Spinal cord (tissue), 9 donors: ENCODE measurements at regions not wholly inside any gene's neighbourhood (a gene's known extent, or its start where the extent isn't known, plus 50 kb on each side); places are given as distances from the start of the nearest gene placed in this dataset.

Experiments
- DNase-seq, 6 donors: peaks; one replicate each; pipeline versions ENCODE4 v3.0.0 to v3.0.0-alpha.2; 2013 to 2015; ENCODE audit warnings: low spot score in 6 of 6, low read depth in 4 of 6
- H3K27ac ChIP-seq: one replicate; pipeline ENCODE4 v1.5.1; 2013; ENCODE audit warnings: low read depth, low read length, control low read depth
- H3K27me3 ChIP-seq: one replicate; pipeline ENCODE4 v1.6.1; 2013; ENCODE audit warnings: low read length; ENCODE audit not compliant: control insufficient read depth, insufficient read depth
- H3K36me3 ChIP-seq: one replicate; pipeline ENCODE4 v1.6.1; 2013; ENCODE audit warnings: low read length; ENCODE audit not compliant: control insufficient read depth, insufficient read depth
- H3K4me1 ChIP-seq: one replicate; pipeline ENCODE4 v1.6.1; 2013; ENCODE audit warnings: low read length; ENCODE audit not compliant: control insufficient read depth, insufficient read depth
- H3K4me3 ChIP-seq: one replicate; pipeline ENCODE4 v1.5.1; 2013; ENCODE audit warnings: low read depth, low read length, control low read depth
- H3K9me3 ChIP-seq: one replicate; pipeline ENCODE4 v1.6.1; 2013; ENCODE audit warnings: low read length; ENCODE audit not compliant: control insufficient read depth, insufficient read depth
- WGBS: methylation state at CpG from one replicate; pipeline ENCODE4 v1.1.5; 2013; ENCODE audit warnings: missing lambda C conversion rate; ENCODE audit not compliant: insufficient coverage; 5-methylcytosine and 5-hydroxymethylcytosine counted together
- donor health status: healthy.

DNA sequence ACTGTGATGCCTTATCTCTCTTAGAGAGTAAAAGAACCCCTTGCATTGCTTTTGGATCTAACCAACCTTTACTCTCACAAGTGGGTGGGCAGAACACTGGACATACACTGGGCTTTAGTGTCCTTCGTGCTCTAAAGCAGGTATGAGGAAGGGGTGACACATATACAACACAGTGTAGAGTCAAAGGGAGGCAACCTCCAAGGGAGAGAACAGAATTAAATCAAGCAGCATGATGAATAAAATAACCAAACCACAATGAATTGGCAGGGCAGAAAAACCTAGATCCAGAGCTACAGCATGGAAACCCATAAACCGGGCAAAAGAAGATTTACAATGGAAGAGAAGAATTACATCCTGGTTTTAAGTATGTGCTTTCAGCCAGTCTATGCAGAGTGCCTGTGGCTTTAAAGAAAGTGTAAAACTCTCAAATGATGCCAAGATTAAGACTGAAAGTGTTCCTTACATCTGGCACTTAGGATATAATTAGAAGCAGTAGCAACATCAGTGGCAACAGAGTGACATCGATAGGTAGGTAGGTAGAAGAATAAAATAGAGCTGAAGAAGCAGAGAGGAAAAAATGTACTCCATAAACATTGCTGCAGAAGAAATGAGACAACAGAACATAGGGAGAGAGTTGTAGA is 191.7 kb upstream of the ZC3H15 start:
- Histone ChIP-seq H3K27ac (no peak overlapping the region), H3K4me1 (no peaks in the 10 kb centered on the region), H3K36me3 (no peaks in the 10 kb centered on the region), H3K9me3 (no peaks in the 10 kb centered on the region), H3K4me3 (no peak overlapping the region), H3K27me3 (no peaks in the 10 kb centered on the region)
- no peak for DNase-seq
- no CpG with 5 or more reads among the region's 3 CpGs for WGBS

- WGBS = no CpG with 5 or more reads among the region's 1 CpG
These were observed 186.4 kb upstream of the ZC3H15 start for GRCh38 chr2:186299610-186300009.

GRCh38 chr2:186302263-186302662 is 183.8 kb upstream of the ZC3H15 start:
- DNase-seq = peak in 3 of 6 donors; percentile 14 to 83 (median 68)

More at GRCh38 chr2:186299610-186300009, 186.4 kb upstream of the ZC3H15 start:
- Histone ChIP-seq H3K27ac (no peak overlapping the region), H3K4me3 (no peak overlapping the region), H3K4me1 (peaks cover 4% of the 10 kb centered on the region), H3K27me3 (no peaks in the 10 kb centered on the region), H3K36me3 (no peaks in the 10 kb centered on the region), H3K9me3 (no peaks in the 10 kb centered on the region)
- DNase-seq = no peak

GRCh38 chr2:186303091-186303490 is 183.0 kb upstream of the ZC3H15 start:
- no peaks in the 10 kb centered on the region for H3K9me3 ChIP-seq
- H3K27ac ChIP-seq = no peak overlapping the region
- H3K27me3 ChIP-seq = no peaks in the 10 kb centered on the region
- peaks cover 4% of the 10 kb centered on the region for H3K4me1 ChIP-seq
- no peak overlapping the region for H3K4me3 ChIP-seq
- H3K36me3 ChIP-seq = no peaks in the 10 kb centered on the region
- no CpG with 5 or more reads among the region's 2 CpGs for WGBS
- DNase-seq = no peak

More at GRCh38 chr2:186302263-186302662, 183.8 kb upstream of the ZC3H15 start:
- peaks cover 4% of the 10 kb centered on the region for H3K4me1 ChIP-seq
- H3K4me3 ChIP-seq = no peak overlapping the region
- no peaks in the 10 kb centered on the region for H3K36me3 ChIP-seq
- no peak overlapping the region for H3K27ac ChIP-seq
- no CpG with 5 or more reads among the region's 7 CpGs for WGBS
- no peaks in the 10 kb centered on the region for H3K27me3 ChIP-seq
- no peaks in the 10 kb centered on the region for H3K9me3 ChIP-seq

- no peak overlapping the region for H3K4me3 ChIP-seq
- no peaks in the 10 kb centered on the region for H3K27me3 ChIP-seq
- no peaks in the 10 kb centered on the region for H3K36me3 ChIP-seq
- DNase-seq = no peak
- H3K4me1 ChIP-seq = peaks cover 4% of the 10 kb centered on the region
- no peak overlapping the region for H3K27ac ChIP-seq
- no peaks in the 10 kb centered on the region for H3K9me3 ChIP-seq
These were observed 182.0 kb upstream of the ZC3H15 start for GRCh38 chr2:186304064-186304463.

GRCh38 chr2:186306754-186307153 is 179.3 kb upstream of the ZC3H15 start:
- Histone ChIP-seq H3K4me3 (no peak overlapping the region), H3K27ac (no peak overlapping the region), H3K27me3 (no peaks in the 10 kb centered on the region), H3K9me3 (no peaks in the 10 kb centered on the region), H3K4me1 (peaks cover under 1% of the 10 kb centered on the region), H3K36me3 (no peaks in the 10 kb centered on the region)
- no peak for DNase-seq

- H3K27ac ChIP-seq = no peak overlapping the region
- H3K36me3 ChIP-seq = no peaks in the 10 kb centered on the region
- no peaks in the 10 kb centered on the region for H3K4me1 ChIP-seq
- H3K27me3 ChIP-seq = no peaks in the 10 kb centered on the region
- H3K9me3 ChIP-seq = no peaks in the 10 kb centered on the region
- no peak overlapping the region for H3K4me3 ChIP-seq
- peak in 1 of 6 donors; percentile 55 for DNase-seq
These were observed 178.2 kb upstream of the ZC3H15 start for GRCh38 chr2:186307871-186308270.

DNA sequence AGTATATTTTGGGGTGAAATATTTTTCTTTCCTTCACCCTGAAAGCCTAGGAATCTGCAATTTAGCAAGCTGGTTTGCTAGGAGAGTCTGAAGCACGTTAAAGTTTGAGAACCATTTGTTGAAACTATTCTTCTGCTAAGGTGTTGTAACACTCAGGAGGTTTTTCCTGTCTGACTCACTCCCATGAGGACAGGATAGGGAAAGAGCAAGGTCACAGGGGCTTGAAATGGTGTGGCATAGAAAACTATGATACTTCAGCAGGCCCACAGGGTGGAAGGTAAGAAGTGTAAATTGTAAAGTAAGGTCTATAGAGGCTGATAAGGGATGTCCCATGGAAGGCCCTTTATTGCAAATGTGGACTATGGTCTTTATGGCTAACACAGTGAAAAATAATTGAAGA is 177.7 kb upstream of the ZC3H15 start:
- no peaks in the 10 kb centered on the region for H3K9me3 ChIP-seq
- DNase-seq = no peak
- no peak overlapping the region for H3K27ac ChIP-seq
- H3K4me3 ChIP-seq = no peak overlapping the region
- WGBS = 54% methylated on average over 1 of the region's 1 CpG
- no peaks in the 10 kb centered on the region for H3K27me3 ChIP-seq
- H3K36me3 ChIP-seq = no peaks in the 10 kb centered on the region
- H3K4me1 ChIP-seq = no peaks in the 10 kb centered on the region

DNA sequence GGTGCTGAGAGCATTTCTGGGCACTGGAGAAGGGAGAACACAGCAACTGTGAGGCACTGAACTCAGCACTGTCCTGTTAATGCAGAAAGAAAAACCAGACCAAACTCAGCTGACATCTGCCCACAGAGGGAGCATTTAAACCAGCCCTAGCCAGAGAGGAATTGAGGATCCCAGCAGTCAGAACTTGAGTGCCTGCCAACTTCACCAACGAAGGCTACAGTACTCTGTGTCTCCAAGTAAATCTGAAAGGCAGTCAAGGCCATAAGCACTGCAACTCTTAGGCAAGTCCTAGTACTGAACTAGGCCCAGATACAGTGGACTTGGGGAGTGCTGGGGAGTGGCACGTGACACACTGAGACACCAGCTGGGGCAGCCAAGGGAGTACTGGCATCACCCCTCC is 176.2 kb upstream of the ZC3H15 start:
- Histone ChIP-seq H3K27me3 (no peaks in the 10 kb centered on the region), H3K4me1 (no peaks in the 10 kb centered on the region), H3K9me3 (no peaks in the 10 kb centered on the region), H3K36me3 (no peaks in the 10 kb centered on the region), H3K4me3 (no peak overlapping the region), H3K27ac (no peak overlapping the region)
- WGBS = 60% methylated on average over 2 of the region's 2 CpGs
- DNase-seq = peak in 2 of 6 donors; percentile 5 to 23

DNA sequence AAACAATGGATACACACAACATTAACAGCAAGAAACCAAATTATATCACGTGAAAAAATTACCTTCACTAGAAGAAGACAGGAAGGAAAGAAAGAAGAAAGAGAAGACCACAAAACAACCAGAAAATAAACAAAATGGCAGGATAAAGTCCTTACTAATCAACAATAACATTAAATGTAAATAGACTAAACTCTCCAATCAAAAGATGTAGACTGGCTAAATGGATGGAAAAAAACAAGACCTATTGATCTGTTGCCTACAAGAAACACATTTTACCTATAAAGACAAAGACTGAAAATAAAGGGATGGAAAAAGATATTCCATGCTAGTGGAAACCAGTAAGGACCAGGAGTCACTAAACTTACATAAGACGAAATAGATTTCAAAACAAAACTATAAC is 167.0 kb upstream of the ZC3H15 start:
- no peak for DNase-seq
- H3K36me3 ChIP-seq = no peaks in the 10 kb centered on the region
- H3K27ac ChIP-seq = no peak overlapping the region
- WGBS = no CpG with 5 or more reads among the region's 2 CpGs
- no peaks in the 10 kb centered on the region for H3K4me1 ChIP-seq
- no peaks in the 10 kb centered on the region for H3K27me3 ChIP-seq
- H3K9me3 ChIP-seq = peaks cover 7% of the 10 kb centered on the region
- H3K4me3 ChIP-seq = no peak overlapping the region
